H1 (cell line): ENCODE measurements at regions not wholly inside any gene's neighbourhood (a gene's known extent, or its start where the extent isn't known, plus 50 kb on each side); places are given as distances from the start of the nearest gene placed in this dataset.

Source experiments
- CTCF ChIA-PET: fragments of 300-600 bp; sonication (Branson Sonifier 250); formaldehyde crosslinking; loops from one replicate; lab custom pipeline; 2021; ENCODE audit not compliant: partially characterized antibody; lab: Charles Lee
- POLR2A ChIA-PET: fragments of 300-600 bp; sonication (Branson Sonifier 250); formaldehyde crosslinking; loops from one replicate; lab custom pipeline; 2021; ENCODE audit warnings: inconsistent platforms; ENCODE audit not compliant: partially characterized antibody; lab: Charles Lee
- DNase-seq, 2 experiments: peaks; one replicate each; pipeline versions ENCODE4 v3.0.0 to v3.0.0-alpha.2; 2010 to 2022; ENCODE audit warnings: low spot score in 2 of 2, low read depth in 1 of 2, mixed read lengths in 1 of 2
- FAIRE-seq: peaks from 2 replicates; lab custom pipeline; 2011; peaks lifted over from hg19 to GRCh38; lab: Jason Lieb, UNC
- H2AFZ ChIP-seq: 2 replicates; pipeline ENCODE4 v1.8.1; 2012; ENCODE audit warnings: low read length, inconsistent platforms
- H2AK5ac ChIP-seq: 2 replicates; pipeline ENCODE4 v1.6.1; 2013; ENCODE audit warnings: low read depth, low read length
- H2BK120ac ChIP-seq: replicated peaks from 2 replicates; pipeline ENCODE3; 2013; ENCODE audit warnings: low read depth, low read length, inconsistent platforms
- H2BK12ac ChIP-seq: 2 replicates; pipeline ENCODE4 v1.6.1; 2013; ENCODE audit warnings: low read depth, low read length
- H2BK15ac ChIP-seq: 2 replicates; pipeline ENCODE4 v1.6.1; 2013; ENCODE audit warnings: low read length
- H2BK20ac ChIP-seq: 2 replicates; pipeline ENCODE4 v1.6.1; 2013; ENCODE audit warnings: low read length
- H2BK5ac ChIP-seq: 2 replicates; pipeline ENCODE4 v1.6.1; 2013; ENCODE audit warnings: low read depth, low read length
- H3K14ac ChIP-seq: 2 replicates; pipeline ENCODE4 v1.6.1; 2013; ENCODE audit warnings: inconsistent platforms; ENCODE audit not compliant: insufficient read length
- H3K18ac ChIP-seq: 2 replicates; pipeline ENCODE4 v1.6.1; 2013; ENCODE audit warnings: low read length; ENCODE audit errors: extremely low read depth
- H3K23ac ChIP-seq: 2 replicates; pipeline ENCODE4 v1.6.1; 2013; ENCODE audit warnings: inconsistent platforms; ENCODE audit not compliant: insufficient read length
- H3K23me2 ChIP-seq: 2 replicates; pipeline ENCODE4 v1.6.1; 2013; ENCODE audit warnings: low read depth, low read length
- H3K27ac ChIP-seq: 2 replicates; pipeline ENCODE4 v1.6.1; 2011; ENCODE audit warnings: low read depth, low read length, inconsistent platforms
- H3K27me3 ChIP-seq, 4 experiments: replicated peaks in 1 of 4; 1 replicate in 1 of 4; 2 replicates in 3 of 4; pipeline versions ENCODE4 v1.6.1 to v1.8.1; 2011 to 2013; ENCODE audit warnings: low read length in 3 of 4, mild to moderate bottlenecking in 3 of 4, inconsistent platforms in 2 of 4, mixed read lengths in 2 of 4, moderate library complexity in 1 of 4; ENCODE audit not compliant: control insufficient read depth in 3 of 4, insufficient read depth in 3 of 4; ENCODE audit errors: extremely low read depth in 1 of 4
- H3K36me3 ChIP-seq, 4 experiments: 2 replicates each; pipeline versions ENCODE4 v1.6.1 to v1.8.1; 2011 to 2013; ENCODE audit warnings: mild to moderate bottlenecking in 4 of 4, low read length in 3 of 4, moderate library complexity in 2 of 4, control low read depth in 1 of 4, inconsistent platforms in 1 of 4; ENCODE audit not compliant: insufficient read depth in 4 of 4, control insufficient read depth in 2 of 4
- H3K4ac ChIP-seq: replicated peaks from 2 replicates; pipeline ENCODE3; 2013; ENCODE audit warnings: low read length, low read depth, mixed read lengths, inconsistent platforms; ENCODE audit not compliant: insufficient read length
- H3K4me1 ChIP-seq, 4 experiments: replicated peaks in 1 of 4; 1 replicate in 1 of 4; 2 replicates in 3 of 4; pipeline versions ENCODE4 v1.6.1 to v1.8.1; 2011 to 2013; ENCODE audit warnings: low read length in 3 of 4, inconsistent platforms in 2 of 4, mixed read lengths in 1 of 4; ENCODE audit not compliant: insufficient read depth in 4 of 4, control insufficient read depth in 3 of 4
- H3K4me2 ChIP-seq, 2 experiments: 2 replicates each; pipeline versions ENCODE4 v1.6.1 to v1.8.1; 2011 to 2013; ENCODE audit warnings: low read depth in 2 of 2, low read length in 2 of 2, control low read depth in 1 of 2, inconsistent platforms in 1 of 2, mild to moderate bottlenecking in 1 of 2; ENCODE audit not compliant: insufficient read depth in 1 of 2
- H3K4me3 ChIP-seq, 4 experiments: fragments of 200-600, 300-600 bp in 1 of 4; sonication (generic), shearing (Covaris generic), sonication (Bioruptor Twin) in 1 of 4; 2 replicates each; pipeline versions ENCODE4 v1.5.1 to v1.8.1; 2011 to 2016; ENCODE audit warnings: low read length in 4 of 4, low read depth in 3 of 4, control low read depth in 2 of 4, inconsistent platforms in 2 of 4, mild to moderate bottlenecking in 2 of 4, mixed read lengths in 1 of 4, moderate library complexity in 1 of 4; ENCODE audit not compliant: insufficient read depth in 2 of 4; ENCODE audit errors: extremely low read depth in 1 of 4
- H3K56ac ChIP-seq: replicated peaks from 2 replicates; pipeline ENCODE3; 2013; ENCODE audit warnings: low read depth, mild to moderate bottlenecking, mixed read lengths, low read length, inconsistent platforms; ENCODE audit not compliant: insufficient read length
- H3K79me1 ChIP-seq: 2 replicates; pipeline ENCODE4 v1.6.1; 2013; ENCODE audit warnings: low read depth, low read length, control low read depth
- H3K79me2 ChIP-seq, 2 experiments: 2 replicates each; pipeline versions ENCODE4 v1.6.1 to v1.8.1; 2012 to 2013; ENCODE audit warnings: low read length in 2 of 2, mild to moderate bottlenecking in 2 of 2, inconsistent platforms in 1 of 2; ENCODE audit not compliant: insufficient read depth in 2 of 2, control insufficient read depth in 1 of 2
- H3K9ac ChIP-seq, 4 experiments: replicated peaks in 1 of 4; 1 replicate in 1 of 4; 2 replicates in 3 of 4; pipeline versions ENCODE4 v1.6.1 to v1.8.1; 2011 to 2013; ENCODE audit warnings: low read depth in 3 of 4, low read length in 3 of 4, control low read depth in 2 of 4, mild to moderate bottlenecking in 2 of 4, moderate library complexity in 2 of 4, inconsistent platforms in 1 of 4; ENCODE audit errors: extremely low read depth in 1 of 4
- H3K9me3 ChIP-seq, 2 experiments: 2 replicates each; pipeline versions ENCODE4 v1.6.1 to v1.8.1; 2012 to 2013; ENCODE audit warnings: mild to moderate bottlenecking in 2 of 2, moderate library complexity in 2 of 2, control low read depth in 1 of 2, inconsistent platforms in 1 of 2, low read depth in 1 of 2, low read length in 1 of 2, mixed read lengths in 1 of 2; ENCODE audit not compliant: insufficient read depth in 2 of 2
- H4K20me1 ChIP-seq, 2 experiments: replicated peaks in 1 of 2; 2 replicates each; pipeline versions ENCODE3 to v1.8.1; 2011 to 2013; ENCODE audit warnings: inconsistent platforms in 2 of 2, low read length in 2 of 2, mild to moderate bottlenecking in 1 of 2; ENCODE audit not compliant: insufficient read depth in 2 of 2, control insufficient read depth in 1 of 2
- H4K5ac ChIP-seq: 2 replicates; pipeline ENCODE4 v1.6.1; 2013; ENCODE audit warnings: low read length, low read depth, mixed read lengths, inconsistent platforms; ENCODE audit not compliant: insufficient read length
- H4K8ac ChIP-seq: 2 replicates; pipeline ENCODE4 v1.8.0; 2013; ENCODE audit warnings: mild to moderate bottlenecking, moderate library complexity, low read length, inconsistent platforms; ENCODE audit not compliant: insufficient read depth; ENCODE audit errors: extremely low read depth
- H4K91ac ChIP-seq: replicated peaks from 2 replicates; pipeline ENCODE3; 2013; ENCODE audit warnings: low read length, mixed read lengths, inconsistent platforms; ENCODE audit not compliant: insufficient read length
- ASH2L ChIP-seq: fragments of 200-600, 300-600 bp; sonication (generic); IDR thresholded peaks from one replicate; pipeline ENCODE4 v1.7.1; 2017; ENCODE audit warnings: low read length
- ATF2 ChIP-seq: IDR thresholded peaks from 2 replicates; pipeline ENCODE4 v1.6.1; 2012; ENCODE audit warnings: low read length, inconsistent platforms
- BACH1 ChIP-seq: IDR thresholded peaks from 2 replicates; pipeline ENCODE4 v1.6.1; 2012; ENCODE audit warnings: low read length, improper control_type of control experiment
- CEBPB ChIP-seq: IDR thresholded peaks from 2 replicates; pipeline ENCODE4 v1.6.1; 2012; ENCODE audit warnings: low read depth, low read length
- E2F6 ChIP-seq: IDR thresholded peaks from 2 replicates; pipeline ENCODE4 v1.6.1; 2012; ENCODE audit warnings: inconsistent platforms
- GABPA ChIP-seq: IDR thresholded peaks from 2 replicates; pipeline ENCODE4 v1.6.1; 2011; ENCODE audit warnings: mild to moderate bottlenecking, low read length, moderate library complexity, borderline replicate concordance; ENCODE audit not compliant: insufficient read depth
- GTF2F1 ChIP-seq: IDR thresholded peaks from 2 replicates; pipeline ENCODE4 v1.6.1; 2012; ENCODE audit warnings: low read depth, low read length, improper control_type of control experiment, borderline replicate concordance
- RNF2 ChIP-seq: fragments of 200-900, 300-1000 bp; sonication (generic); IDR thresholded peaks from 2 replicates; pipeline ENCODE4 v1.7.1; 2016; ENCODE audit warnings: borderline replicate concordance, low read depth, mild to moderate bottlenecking, antibody characterized with exemption, low read length; ENCODE audit not compliant: poor library complexity, severe bottlenecking; ENCODE audit errors: missing control alignments
- RXRA ChIP-seq: IDR thresholded peaks from 2 replicates; pipeline ENCODE4 v1.6.1; 2011; ENCODE audit warnings: low read depth, mild to moderate bottlenecking, low read length, moderate library complexity; ENCODE audit not compliant: insufficient read depth
- ZNF274 ChIP-seq: IDR thresholded peaks from 2 replicates; pipeline ENCODE4 v1.7.0; 2012; ENCODE audit warnings: low read length, borderline replicate concordance; ENCODE audit errors: extremely low read depth
- WGBS, 2 experiments: shearing (Covaris generic) in 1 of 2; methylation state at CpG; one replicate each; pipeline versions ENCODE4 v1.1.6 to v1.1.7; 2013 to 2015; ENCODE audit warnings: low lambda C conversion rate in 2 of 2, mixed read lengths in 2 of 2, inconsistent platforms in 1 of 2, low coverage in 1 of 2, missing lambda C conversion rate in 1 of 2; ENCODE audit not compliant: insufficient replicate concordance in 2 of 2, insufficient coverage in 1 of 2, insufficient read length in 1 of 2; ENCODE audit errors: extremely low coverage in 1 of 2, missing lambda C conversion rate in 1 of 2; 5-methylcytosine and 5-hydroxymethylcytosine counted together

GRCh38 chr2:220835583-220835982 lies 736.5 kb downstream of the EPHA4 start:
- no peaks in the 10 kb centered on the region for H3K79me2 ChIP-seq
- H3K4me2 ChIP-seq: no peak overlapping the region
- H3K23me2 ChIP-seq: no peaks in the 10 kb centered on the region
- H2BK20ac ChIP-seq: no peak overlapping the region
- H4K8ac ChIP-seq: no peak overlapping the region
- no peak overlapping the region for H2AK5ac ChIP-seq
- no peaks in the 10 kb centered on the region for H3K9me3 ChIP-seq
- CTCF ChIA-PET: interaction anchor here (1.0 kb wide), 1 partner anchor 176 kb away, joined by 3 read pairs; no protein-coding TSS in a partner anchor
- DNase-seq (no peak), FAIRE-seq (no peak)
- no peaks in the 10 kb centered on the region for H3K4me1 ChIP-seq
- H3K36me3 ChIP-seq: no peaks in the 10 kb centered on the region
- H2BK12ac ChIP-seq: no peak overlapping the region
- WGBS, 2 experiments: 86% methylated on average over 5 of the region's 5 CpGs; no CpG with 5 or more reads in 1 of the 2 experiments
- H3K27me3 ChIP-seq: no peaks in the 10 kb centered on the region
- H3K4ac ChIP-seq: no peak overlapping the region
- H4K5ac ChIP-seq: no peak overlapping the region
- H2BK120ac ChIP-seq: no peak overlapping the region
- no peak overlapping the region for H3K27ac ChIP-seq
- no peak overlapping the region for H2BK15ac ChIP-seq
- no peak overlapping the region for H3K14ac ChIP-seq
- no peak overlapping the region for H2AFZ ChIP-seq
- no peak overlapping the region for H3K9ac ChIP-seq
- POLR2A ChIA-PET: no interaction called here
- H4K91ac ChIP-seq: no peak overlapping the region
- no peak overlapping the region for H3K56ac ChIP-seq
- H3K18ac ChIP-seq: no peak overlapping the region
- H4K20me1 ChIP-seq: no peaks in the 10 kb centered on the region
- no peak overlapping the region for H2BK5ac ChIP-seq
- no peaks in the 10 kb centered on the region for H3K79me1 ChIP-seq
- no peak overlapping the region for H3K23ac ChIP-seq
- H3K4me3 ChIP-seq: no peak overlapping the region
- TF ChIP-seq CEBPB (no peak), ATF2 (no peak), ASH2L (no peak), RNF2 (no peak), BACH1 (no peak), RXRA (no peak), E2F6 (no peak), ZNF274 (no peak), GTF2F1 (no peak), GABPA (no peak)
